Esophagus (tissue), 2 donors: ENCODE measurements at regions not wholly inside any gene's neighbourhood (a gene's known extent, or its start where the extent isn't known, plus 50 kb on each side); places are given as distances from the start of the nearest gene placed in this dataset.

Source experiments
- H3K27ac ChIP-seq, 2 donors: one replicate each; pipeline ENCODE4 v1.5.1; 2013; ENCODE audit warnings: low read depth in 2 of 2, mild to moderate bottlenecking in 2 of 2, inconsistent platforms in 1 of 2, low read length in 1 of 2, moderate library complexity in 1 of 2
- H3K27me3 ChIP-seq, 2 donors: one replicate each; pipeline ENCODE4 v1.6.1; 2013; ENCODE audit warnings: low read length in 2 of 2, control low read depth in 1 of 2, mild to moderate bottlenecking in 1 of 2; ENCODE audit not compliant: insufficient read depth in 2 of 2, control insufficient read depth in 1 of 2
- H3K36me3 ChIP-seq, 2 donors: one replicate each; pipeline ENCODE4 v1.6.1; 2013; ENCODE audit warnings: low read length in 1 of 2; ENCODE audit not compliant: control insufficient read depth in 2 of 2, insufficient read depth in 2 of 2
- H3K4me1 ChIP-seq, 2 donors: one replicate each; pipeline ENCODE4 v1.6.1; 2013; ENCODE audit warnings: low read length in 1 of 2; ENCODE audit not compliant: control insufficient read depth in 2 of 2, insufficient read depth in 2 of 2
- H3K4me3 ChIP-seq, 2 donors: one replicate each; pipeline ENCODE4 v1.5.1; 2013; ENCODE audit warnings: low read length in 2 of 2, mild to moderate bottlenecking in 2 of 2, low read depth in 1 of 2, moderate library complexity in 1 of 2
- H3K9me3 ChIP-seq, 2 donors: one replicate each; pipeline ENCODE4 v1.6.1; 2013; ENCODE audit warnings: mild to moderate bottlenecking in 2 of 2, low read depth in 1 of 2, low read length in 1 of 2, moderate library complexity in 1 of 2; ENCODE audit not compliant: control insufficient read depth in 2 of 2, insufficient read depth in 1 of 2
- WGBS, 2 donors: extraction: QIAGEN DNeasy Blood & Tissue Kit; methylation state at CpG; one replicate each; pipeline ENCODE4 v1.1.7; 2013; 5-methylcytosine and 5-hydroxymethylcytosine counted together
- donor health status: healthy with polysubstance abuse.
- donor health status: Bipolar disorder and iron deficiency.

- Histone ChIP-seq H3K9me3 (no peaks in the 10 kb centered on the region), H3K4me3 (no peak overlapping the region), H3K36me3 (no peaks in the 10 kb centered on the region), H3K4me1 (no peaks in the 10 kb centered on the region), H3K27ac (no peak overlapping the region), H3K27me3 (no peaks in the 10 kb centered on the region)
- 82 to 89% methylated on average over 6 of the region's 6 CpGs for WGBS, 2 donors
Observed at GRCh38 chr9:81234924-81235610, 454.3 kb downstream of the TLE1 start.

GRCh38 chr9:81231011-81231410 is 458.3 kb downstream of the TLE1 start:
- 0 to 56% methylated on average over 1 of the region's 1 CpG for WGBS, 2 donors
- H3K9me3 ChIP-seq = no peaks in the 10 kb centered on the region
- H3K36me3 ChIP-seq = no peaks in the 10 kb centered on the region
- H3K27ac ChIP-seq = no peak overlapping the region
- no peaks in the 10 kb centered on the region for H3K27me3 ChIP-seq
- no peak overlapping the region for H3K4me3 ChIP-seq
- no peaks in the 10 kb centered on the region for H3K4me1 ChIP-seq

- Histone ChIP-seq H3K4me1 (no peaks in the 10 kb centered on the region), H3K9me3 (no peaks in the 10 kb centered on the region), H3K36me3 (no peaks in the 10 kb centered on the region), H3K27ac (no peak overlapping the region), H3K4me3 (no peak overlapping the region), H3K27me3 (no peaks in the 10 kb centered on the region)
- 76 to 85% methylated on average over 6 of the region's 6 CpGs for WGBS, 2 donors
Observed at GRCh38 chr9:81227507-81228245, 461.7 kb downstream of the TLE1 start.

- no peak overlapping the region for H3K27ac ChIP-seq
- H3K36me3 ChIP-seq = no peaks in the 10 kb centered on the region
- WGBS, 2 donors = 23 to 32% methylated on average over 1 of the region's 1 CpG
- H3K4me1 ChIP-seq = no peaks in the 10 kb centered on the region
- no peaks in the 10 kb centered on the region for H3K27me3 ChIP-seq
- no peak overlapping the region for H3K4me3 ChIP-seq
- no peaks in the 10 kb centered on the region for H3K9me3 ChIP-seq
Observed at GRCh38 chr9:81225596-81225995, 463.8 kb downstream of the TLE1 start.

GRCh38 chr9:81224166-81225081 is 464.9 kb downstream of the TLE1 start:
- 41 to 45% methylated on average over 8 of the region's 8 CpGs for WGBS, 2 donors
- H3K27ac ChIP-seq = no peak overlapping the region
- H3K9me3 ChIP-seq = no peaks in the 10 kb centered on the region
- H3K4me3 ChIP-seq = no peak overlapping the region
- H3K27me3 ChIP-seq = no peaks in the 10 kb centered on the region
- H3K4me1 ChIP-seq = no peaks in the 10 kb centered on the region
- H3K36me3 ChIP-seq = no peaks in the 10 kb centered on the region

- Histone ChIP-seq H3K9me3 (no peaks in the 10 kb centered on the region), H3K4me3 (no peak overlapping the region), H3K36me3 (no peaks in the 10 kb centered on the region), H3K27ac (no peak overlapping the region), H3K27me3 (no peaks in the 10 kb centered on the region), H3K4me1 (no peaks in the 10 kb centered on the region)
- WGBS, 2 donors = 93 to 94% methylated on average over 1 of the region's 1 CpG
Observed at GRCh38 chr9:81214975-81215374, 474.4 kb downstream of the TLE1 start.

DNA sequence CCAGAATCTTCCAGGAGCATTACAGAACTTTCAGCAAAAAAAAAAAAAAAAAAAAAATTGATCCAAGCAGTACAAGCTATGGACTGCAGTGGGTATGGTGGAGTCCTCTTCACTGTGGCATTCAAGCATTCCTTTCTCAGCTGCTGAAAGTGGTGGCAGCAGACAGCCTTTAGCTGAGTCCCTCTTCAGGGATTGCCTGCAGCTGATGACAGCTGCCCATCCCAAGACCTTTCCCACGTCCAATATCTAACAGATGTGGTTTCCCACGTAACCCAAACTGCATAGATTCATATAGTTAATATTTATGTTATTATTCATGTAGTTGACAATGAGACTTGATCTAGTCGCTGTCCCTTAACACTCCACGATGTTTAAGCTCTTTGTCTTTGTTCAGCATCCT is 475.9 kb downstream of the TLE1 start:
- 80 to 82% methylated on average over 4 of the region's 4 CpGs for WGBS, 2 donors
- H3K4me3 ChIP-seq = no peak overlapping the region

DNA sequence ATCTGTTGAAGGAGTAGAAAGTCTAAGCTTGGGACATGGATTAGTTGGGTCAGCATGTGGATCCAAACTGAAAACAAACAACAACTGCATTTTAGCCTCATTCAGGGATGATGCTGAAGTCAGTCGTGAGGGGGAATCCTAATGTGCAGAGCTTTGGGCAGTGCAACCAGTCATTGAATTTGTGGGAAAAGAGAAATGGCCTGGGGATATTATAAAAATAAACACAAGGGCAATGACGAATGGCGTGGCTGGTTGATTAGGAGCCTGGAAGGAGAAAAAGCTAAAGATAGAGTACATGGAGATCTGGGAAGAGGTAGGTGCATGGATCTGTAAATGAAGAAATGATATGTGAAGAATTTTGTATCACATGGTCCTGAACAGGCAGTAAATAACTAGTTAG is 477.6 kb downstream of the TLE1 start:
- 60 to 83% methylated on average over 3 of the region's 3 CpGs for WGBS, 2 donors
- Histone ChIP-seq H3K27me3 (no peaks in the 10 kb centered on the region), H3K36me3 (no peaks in the 10 kb centered on the region), H3K9me3 (no peaks in the 10 kb centered on the region), H3K4me1 (no peaks in the 10 kb centered on the region), H3K27ac (no peak overlapping the region), H3K4me3 (no peak overlapping the region)

More for the DNA sequence above, 475.9 kb downstream of the TLE1 start:
- H3K4me1 ChIP-seq = no peaks in the 10 kb centered on the region
- no peaks in the 10 kb centered on the region for H3K36me3 ChIP-seq
- no peaks in the 10 kb centered on the region for H3K27me3 ChIP-seq
- no peak overlapping the region for H3K27ac ChIP-seq
- no peaks in the 10 kb centered on the region for H3K9me3 ChIP-seq

- Histone ChIP-seq H3K9me3 (no peaks in the 10 kb centered on the region), H3K36me3 (no peaks in the 10 kb centered on the region), H3K4me1 (no peaks in the 10 kb centered on the region), H3K27ac (no peak overlapping the region), H3K27me3 (no peaks in the 10 kb centered on the region), H3K4me3 (no peak overlapping the region)
- 79 to 84% methylated on average over 4 of the region's 4 CpGs for WGBS, 2 donors
Observed at GRCh38 chr9:81207651-81208050, 481.7 kb downstream of the TLE1 start.
